22Rv1 (cell line): ENCODE measurements at regions not wholly inside any gene's neighbourhood (a gene's known extent, or its start where the extent isn't known, plus 50 kb on each side); places are given as distances from the start of the nearest gene placed in this dataset.

ENCODE experiments used
- ZFX ChIP-seq: fragments of 450-650 bp; IDR thresholded peaks from 2 replicates; pipeline ENCODE4 v1.6.1; 2017; ENCODE audit warnings: antibody characterized with exemption, borderline replicate concordance
- TF ChIP-seq, protein P1 (sequence below): fragments of 450-650 bp; IDR thresholded peaks from 2 replicates; pipeline ENCODE4 v1.5.1; 2017; ENCODE audit warnings: mild to moderate bottlenecking

DNA sequence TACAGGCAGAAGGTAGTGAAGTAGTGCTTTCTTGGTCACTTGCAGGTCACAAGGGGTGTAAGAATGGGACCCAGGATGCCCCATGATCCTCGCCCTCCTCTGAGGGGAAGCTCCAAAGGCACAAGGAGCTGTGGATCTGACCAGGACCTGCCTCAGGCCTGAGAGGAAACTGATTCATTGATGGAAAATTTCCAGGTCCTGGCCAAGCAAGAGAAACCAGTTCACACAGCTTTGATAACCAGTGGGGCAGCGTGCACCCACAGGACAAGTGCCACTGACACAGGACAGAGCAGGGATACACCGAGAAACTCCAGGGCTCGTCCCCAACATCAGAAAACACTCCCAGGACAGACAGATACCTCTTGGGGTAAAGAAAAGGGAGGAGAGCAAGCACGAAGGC, 177.1 kb downstream of the RBM26 start:
- TF ChIP-seq, protein P1, sequence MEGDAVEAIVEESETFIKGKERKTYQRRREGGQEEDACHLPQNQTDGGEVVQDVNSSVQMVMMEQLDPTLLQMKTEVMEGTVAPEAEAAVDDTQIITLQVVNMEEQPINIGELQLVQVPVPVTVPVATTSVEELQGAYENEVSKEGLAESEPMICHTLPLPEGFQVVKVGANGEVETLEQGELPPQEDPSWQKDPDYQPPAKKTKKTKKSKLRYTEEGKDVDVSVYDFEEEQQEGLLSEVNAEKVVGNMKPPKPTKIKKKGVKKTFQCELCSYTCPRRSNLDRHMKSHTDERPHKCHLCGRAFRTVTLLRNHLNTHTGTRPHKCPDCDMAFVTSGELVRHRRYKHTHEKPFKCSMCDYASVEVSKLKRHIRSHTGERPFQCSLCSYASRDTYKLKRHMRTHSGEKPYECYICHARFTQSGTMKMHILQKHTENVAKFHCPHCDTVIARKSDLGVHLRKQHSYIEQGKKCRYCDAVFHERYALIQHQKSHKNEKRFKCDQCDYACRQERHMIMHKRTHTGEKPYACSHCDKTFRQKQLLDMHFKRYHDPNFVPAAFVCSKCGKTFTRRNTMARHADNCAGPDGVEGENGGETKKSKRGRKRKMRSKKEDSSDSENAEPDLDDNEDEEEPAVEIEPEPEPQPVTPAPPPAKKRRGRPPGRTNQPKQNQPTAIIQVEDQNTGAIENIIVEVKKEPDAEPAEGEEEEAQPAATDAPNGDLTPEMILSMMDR: no peak
- TF ChIP-seq ZFX: no peak
